ENCODE measurements at regions not wholly inside any gene's neighbourhood (a gene's known extent, or its start where the extent isn't known, plus 50 kb on each side); places are given as distances from the start of the nearest gene placed in this dataset.

DNA sequence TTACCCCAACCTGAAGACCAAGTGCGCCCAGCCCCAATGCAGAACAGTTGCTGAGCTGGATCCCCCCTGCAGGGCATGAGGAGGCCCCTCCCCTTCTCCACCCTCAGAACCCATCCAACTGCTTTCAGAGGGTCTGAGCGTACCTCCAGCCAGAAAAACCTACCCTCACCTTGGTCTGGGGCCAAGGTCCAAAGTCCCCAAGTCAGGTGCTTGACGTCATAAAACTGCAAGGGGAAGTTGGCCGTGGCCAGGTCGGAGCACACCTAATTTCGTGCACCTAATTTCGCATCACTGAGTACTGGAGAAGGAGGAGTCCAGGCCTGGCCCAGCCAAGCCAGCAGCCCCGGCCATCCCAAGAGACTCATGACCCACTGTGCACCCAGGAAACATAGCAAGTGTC lies 289.8 kb downstream of the CTTN start:
- no peak for DNase-seq

DNA sequence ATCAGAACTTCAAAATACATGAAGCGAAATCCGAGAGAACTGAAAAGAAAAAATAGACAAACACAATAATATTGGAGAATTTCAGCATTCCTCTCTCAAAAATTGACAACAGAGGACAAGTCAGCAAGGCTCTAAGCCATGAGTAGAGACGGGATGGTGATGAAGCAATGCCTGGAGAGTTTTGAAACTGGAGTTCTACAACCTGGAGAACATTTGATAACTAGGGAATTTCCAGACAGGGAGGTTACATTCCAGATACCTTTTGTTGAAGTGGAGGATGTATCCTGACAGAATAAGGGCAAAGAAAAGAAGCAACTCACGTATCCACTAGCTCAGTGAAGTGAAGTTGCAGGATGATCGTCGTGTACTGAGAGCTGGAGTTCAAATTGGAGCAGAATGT lies 291.4 kb downstream of the CTTN start:
- no peak for DNase-seq

DNA sequence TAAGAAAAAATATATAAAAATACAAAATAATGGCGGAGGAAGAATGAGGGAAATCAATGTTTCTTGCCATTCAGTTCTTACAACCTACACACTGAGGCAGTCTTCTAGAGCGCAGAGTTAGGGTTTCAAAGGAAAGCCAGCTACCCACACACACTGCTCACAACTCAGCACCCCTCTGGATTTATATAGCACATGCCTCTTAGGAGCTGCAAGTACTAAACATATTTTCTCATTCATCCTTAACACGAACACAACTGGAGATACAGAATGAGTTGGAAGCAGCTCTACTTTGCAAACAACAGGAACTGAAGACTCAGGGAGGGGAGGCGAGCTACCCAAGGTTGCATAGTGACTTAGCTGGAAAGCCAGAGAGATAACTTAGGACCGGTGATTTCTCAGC lies 293.8 kb downstream of the CTTN start:
- DNase-seq, result no peak

DNA sequence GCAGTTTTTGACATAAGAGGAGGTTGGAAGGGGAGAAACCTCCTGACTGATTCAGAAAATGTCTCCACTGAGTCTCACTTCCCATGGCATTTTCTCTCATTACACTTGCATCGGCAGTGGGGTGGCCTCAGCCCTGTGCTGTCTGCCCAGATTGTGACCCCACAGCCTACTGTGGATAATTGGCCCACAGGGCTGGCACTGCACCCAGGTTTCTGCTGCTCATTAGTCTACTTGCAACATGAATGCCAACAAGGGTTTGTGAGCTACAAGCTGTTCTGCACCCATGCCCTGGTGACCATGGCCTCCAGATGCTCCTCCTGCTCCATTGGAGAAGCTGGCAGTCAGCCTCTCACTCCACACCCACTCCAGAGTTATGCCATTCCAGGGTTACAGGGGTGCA lies 296.0 kb downstream of the CTTN start:
- no peak for DNase-seq

DNA sequence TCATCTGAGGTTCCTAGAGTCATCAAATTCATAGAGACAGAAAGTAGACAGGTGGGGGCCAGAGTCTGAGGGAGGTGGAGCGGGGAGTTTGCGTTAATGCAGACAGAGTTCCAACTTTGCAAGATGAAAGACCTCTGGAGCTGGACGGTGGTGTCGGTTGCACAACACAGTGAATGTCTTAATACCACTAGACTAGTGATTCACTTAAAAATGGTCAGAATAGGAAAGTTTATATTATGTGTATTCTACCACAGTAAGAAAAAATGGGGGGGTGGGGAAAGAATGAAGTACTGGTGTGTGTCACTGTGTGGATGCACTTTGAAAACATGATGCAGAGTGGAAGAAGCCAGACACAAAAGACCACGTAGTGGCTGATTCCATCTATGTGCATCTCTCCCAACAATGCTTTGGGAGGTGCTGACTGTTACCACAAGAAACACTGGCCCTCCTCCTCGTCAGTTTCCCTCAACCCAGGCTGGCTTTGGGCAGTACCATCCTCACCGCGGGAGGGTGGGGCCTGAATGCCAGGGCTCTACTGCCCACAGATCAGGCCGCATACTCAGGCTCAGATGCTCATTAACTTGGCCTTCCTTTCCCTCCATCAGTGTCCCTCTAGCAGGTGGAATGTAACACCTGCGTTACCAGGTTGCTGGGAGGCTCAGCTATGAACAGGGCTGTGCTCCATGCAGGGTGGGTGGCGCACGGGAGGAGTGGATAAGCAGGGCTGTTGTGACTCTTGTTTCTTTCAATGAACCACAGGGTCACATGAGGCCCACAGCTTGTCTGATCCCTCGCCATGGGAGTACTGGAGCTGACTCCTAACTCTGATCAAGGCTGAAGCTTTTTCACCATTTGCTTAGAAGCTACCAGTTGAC lies 297.0 kb downstream of the CTTN start:
- no peak for DNase-seq

DNA sequence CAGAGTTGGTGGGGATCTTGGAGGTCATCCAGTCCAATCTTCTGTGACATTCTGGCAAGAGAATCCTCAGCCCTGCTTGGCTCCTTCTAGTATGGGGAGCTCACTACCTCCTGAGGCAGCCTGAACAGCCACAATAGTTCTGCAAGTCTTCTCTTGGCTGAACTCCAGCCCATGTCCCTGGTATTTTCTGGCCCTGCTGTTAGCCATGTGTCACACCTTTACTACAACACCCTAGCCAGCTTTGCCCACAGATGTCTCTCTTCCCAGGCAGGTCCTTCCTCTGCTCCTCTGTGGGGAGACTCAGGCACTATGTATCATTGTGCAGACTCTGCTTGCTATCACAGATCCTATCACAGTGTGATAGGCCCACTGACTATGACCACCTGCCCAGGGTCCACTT lies 297.7 kb downstream of the CTTN start:
- DNase-seq, result no peak

DNA sequence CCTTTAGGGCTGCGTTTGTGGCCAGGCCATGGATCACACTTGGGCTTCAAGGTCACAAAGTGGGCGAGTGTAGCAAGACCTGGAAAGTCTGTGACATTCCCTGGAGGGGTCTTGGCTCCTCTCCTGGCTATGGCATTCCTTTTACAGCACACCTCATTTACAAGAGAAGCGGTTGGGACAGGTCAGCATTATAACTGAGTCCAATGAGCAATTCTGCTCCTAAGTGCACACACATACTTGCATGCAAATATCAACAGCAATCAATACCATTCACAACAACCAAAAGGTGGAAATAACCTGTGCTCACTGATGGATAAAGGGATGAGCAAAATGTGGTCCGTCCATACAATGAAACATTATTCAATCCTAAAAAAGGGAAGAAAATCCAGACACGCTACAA lies 298.2 kb downstream of the CTTN start:
- DNase-seq, result no peak

DNA sequence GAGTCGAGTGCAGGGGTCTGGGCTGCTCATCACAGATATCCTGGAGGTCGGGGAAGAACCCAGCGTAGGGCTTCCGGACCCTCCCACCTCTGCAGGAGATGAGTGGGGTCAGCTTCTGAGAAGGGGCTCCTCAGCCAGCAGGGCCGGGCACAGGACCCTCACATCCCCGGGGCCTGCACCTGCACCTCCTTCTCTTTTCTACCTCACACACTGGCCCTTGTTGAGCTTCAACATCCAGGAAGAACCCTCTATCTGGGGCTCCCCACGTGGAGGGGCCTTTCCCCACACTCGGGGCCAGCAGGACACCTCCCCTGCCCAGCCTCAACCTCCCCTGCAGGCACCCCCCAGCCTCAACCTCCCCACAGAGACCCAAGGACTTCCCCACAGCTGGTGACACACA lies 299.4 kb downstream of the CTTN start:
- DNase-seq, result no peak

DNA sequence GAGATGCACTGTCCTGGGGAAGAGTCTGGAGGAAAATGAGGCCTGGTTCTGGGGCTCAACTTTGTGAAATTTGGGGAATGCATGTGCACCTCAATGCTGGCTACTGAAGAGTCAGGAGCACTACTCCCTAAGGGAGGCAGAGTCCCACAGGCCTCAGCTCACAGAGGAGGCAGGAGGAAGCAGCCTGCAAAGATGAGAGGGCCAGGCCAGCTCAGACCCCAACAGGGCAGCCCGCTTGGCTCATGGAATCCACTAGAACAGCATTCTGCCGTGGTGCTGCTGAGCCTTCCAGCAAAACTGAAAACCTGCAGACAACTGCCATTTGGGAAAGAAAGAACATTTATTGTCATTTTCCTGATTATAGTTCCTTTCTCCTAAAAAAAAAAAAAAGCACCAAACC lies 300.5 kb downstream of the CTTN start:
- no peak for DNase-seq

DNA sequence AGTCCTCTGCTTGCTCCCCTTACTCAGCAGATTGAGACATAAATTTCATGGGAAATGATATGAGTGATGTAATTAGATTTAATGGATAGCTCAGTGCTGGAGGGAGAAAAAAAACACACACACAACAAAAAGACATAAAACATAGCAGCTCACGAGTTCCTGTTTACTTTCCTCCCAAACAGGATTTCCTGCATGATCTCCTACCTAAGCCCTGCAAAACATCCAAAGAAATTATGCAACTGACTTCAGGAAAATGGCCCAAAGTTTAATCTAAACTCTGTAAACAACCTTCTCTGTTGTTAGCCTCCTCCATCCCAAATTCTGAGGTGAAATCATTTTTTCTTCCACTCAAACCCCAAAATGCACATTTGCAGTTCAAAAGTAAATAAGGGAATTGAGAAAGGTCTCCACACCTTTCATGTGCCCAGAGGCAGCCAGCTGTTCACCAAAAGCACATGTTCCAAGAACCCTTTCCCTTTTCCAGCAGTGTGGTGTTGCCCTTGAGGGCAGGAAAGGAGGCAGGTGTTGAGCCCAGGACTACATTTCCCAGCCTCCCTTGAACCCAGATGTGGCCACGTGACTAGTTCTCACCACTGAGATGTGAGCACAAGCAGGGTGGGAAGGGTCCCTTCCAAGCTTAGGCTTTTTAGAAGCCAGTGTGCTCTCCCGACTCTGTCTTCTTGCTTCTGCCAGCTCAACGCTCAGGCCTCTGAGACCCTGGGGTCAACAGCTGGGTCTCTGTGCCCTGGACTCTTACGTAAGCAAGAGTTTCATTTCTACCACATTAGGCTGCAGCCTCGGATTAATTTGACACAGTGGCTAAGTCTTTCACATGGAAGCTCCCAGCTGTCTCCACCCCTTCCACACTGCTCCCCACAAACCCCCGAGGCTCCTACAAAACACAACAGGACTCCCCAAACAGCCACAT lies 301.2 kb downstream of the CTTN start:
- DNase-seq, result no peak

DNA sequence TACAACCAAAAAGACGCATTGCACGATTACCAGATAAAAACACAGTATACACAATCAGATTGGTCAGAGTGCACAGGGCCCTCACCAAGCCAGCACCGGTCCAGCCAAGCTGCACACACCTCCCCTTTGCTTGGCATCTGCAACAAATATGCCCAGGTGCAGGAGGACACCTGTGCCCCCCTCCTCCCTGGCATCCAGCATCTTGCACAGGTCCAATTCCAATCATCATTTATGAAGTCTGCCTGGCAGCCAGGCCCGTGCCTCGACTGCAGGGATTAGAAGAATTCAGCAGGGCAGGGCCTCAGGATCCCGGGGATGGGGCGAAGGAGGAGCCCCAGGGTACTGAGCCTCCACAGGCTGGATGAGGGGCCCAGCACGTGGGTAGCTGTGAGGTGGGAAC lies 302.1 kb downstream of the CTTN start:
- DNase-seq, result no peak

DNA sequence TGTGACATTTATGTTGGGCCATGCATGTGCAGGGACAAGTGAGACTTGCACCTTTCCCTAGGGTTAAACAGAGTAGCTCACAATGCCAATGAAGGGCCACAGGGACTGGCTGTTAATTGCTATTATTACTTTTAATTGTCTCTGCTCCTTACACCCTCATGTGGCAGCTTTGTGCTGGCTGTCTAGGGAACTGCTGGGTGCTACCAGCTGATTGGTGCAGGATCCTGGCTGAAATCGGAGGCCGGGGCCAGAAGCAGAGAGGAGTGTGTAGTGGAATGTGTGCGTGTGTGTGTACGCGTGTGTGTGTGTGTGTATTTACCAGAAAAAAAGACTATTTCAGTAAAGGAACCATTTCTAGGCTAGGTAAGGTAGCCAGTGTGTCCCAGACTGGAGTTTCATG lies 302.5 kb downstream of the CTTN start:
- DNase-seq, result no peak

DNA sequence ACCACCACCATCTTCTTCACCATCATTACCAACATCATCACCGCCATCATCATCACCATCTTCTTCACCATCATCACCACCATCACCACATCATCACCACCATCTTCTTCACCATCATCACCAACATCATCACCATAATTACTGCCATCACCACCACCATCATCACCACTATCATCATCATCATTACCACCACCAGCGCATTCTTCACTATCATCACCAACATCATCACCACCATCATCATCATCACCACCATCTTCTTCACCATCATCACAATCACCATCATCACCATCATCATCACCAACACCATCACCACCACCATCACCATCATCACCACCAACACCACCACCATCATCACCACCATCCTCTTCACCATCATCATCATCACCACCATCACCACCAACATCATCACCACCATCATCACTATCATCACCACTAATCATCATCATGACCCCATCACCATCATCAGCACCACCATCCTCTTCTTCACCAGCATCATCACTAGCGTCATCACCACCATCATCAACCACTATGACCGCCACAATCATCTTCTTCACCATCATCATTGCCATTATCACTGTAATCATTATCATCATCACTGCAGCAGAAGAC lies 303.8 kb downstream of the CTTN start:
- no peak for DNase-seq

DNA sequence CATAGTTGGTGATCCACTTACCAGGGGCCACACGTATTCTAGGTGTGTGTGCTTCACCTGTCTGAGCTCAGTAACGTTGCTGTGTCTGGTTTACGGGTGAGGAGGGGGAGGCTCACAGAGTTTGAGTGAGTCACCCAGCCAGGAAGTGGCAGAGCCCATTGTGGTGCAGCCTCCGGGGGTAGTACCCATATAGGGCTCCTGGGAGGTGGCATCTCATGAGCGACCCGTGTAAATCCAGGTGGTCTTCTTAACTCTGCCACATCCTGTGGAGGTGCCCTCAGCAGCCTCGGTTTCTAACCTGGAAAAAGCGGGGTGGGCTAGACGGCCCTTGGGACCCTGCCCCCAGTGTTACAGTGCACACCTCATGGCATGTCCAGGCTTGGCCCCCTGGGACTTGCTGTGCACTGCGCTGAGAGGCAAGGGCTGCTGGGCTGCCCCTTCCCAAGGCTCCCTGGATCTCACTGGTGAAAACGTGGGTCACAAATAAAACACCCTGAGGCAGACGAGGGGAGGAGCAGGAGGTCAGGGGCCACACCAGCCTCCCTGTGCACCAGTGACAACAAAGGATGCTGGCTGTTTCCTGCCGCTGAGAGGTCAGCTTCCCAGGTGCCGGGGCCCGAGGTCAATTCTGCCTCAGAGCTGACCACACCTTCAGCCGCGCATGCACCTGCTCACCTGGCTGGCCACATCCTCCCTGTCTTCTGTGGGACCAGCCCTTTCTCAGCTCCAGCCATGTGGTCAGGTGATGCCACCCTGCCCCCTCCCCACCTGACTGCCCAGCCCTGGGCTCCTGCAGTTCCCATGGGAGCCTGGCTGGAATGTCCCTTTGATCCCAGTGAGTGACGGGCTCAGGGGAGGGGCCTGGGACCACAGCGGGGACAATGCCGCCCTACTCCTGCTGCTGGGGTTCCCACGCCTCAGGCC lies 305.1 kb downstream of the CTTN start:
- DNase-seq, result no peak

DNA sequence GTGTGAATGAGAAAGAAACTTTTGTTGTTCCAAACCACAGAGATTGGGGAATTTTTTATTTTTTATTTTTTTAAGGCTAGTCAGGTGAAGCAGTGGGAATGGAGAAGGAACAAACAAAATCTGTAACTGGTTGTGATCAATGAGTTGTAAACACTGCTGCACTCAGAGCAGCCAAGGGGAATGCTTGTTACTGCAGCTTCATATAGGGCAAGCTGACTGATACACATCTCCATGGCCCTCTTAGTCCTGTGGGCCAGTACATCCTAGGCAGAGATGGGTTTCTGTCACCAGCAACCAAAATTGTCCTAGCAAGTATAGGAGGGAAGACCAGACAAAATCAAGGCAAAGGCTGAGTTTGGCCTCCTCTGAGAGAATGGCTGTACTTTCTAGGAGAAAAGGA lies 306.8 kb downstream of the CTTN start:
- DNase-seq, result no peak

DNA sequence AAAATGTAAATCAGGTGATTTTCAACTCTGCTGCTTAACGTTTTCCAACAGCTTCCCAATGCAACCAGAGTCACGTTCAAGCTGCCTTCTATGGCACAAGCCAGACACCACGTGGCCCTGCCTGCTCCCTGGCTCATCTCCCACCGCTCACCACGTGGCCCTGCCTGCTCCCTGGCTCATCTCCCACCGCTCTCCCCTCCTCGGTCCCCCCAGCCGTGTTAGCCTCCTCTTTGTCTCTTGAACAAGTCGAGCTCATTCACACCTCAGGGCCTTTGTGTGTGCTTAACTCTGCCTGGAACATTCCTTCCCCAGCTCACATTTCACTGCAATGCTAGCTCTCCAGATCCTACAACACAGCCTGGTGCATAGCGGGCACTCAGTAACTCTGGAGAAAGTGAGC lies 307.6 kb downstream of the CTTN start:
- no peak for DNase-seq

DNA sequence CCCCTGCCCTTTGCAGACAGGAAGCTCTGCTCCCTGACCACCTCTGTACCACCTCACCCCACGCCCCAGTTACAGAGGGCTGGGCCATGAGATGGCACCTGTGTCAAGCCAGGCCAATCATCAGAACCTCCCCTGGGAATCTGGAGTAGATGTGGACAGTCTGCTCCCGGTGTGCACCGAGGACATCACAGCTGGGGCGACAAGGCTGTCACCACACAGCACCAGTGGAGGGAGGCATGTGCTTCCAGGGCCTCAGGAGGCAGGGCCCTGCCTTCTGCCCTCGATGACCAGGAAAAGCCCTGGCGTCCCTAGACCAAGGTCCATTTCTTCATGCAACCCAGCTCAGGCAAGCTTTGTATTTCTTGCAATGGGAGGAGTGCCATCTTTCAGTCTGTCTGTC lies 309.5 kb downstream of the CTTN start:
- DNase-seq, result no peak

DNA sequence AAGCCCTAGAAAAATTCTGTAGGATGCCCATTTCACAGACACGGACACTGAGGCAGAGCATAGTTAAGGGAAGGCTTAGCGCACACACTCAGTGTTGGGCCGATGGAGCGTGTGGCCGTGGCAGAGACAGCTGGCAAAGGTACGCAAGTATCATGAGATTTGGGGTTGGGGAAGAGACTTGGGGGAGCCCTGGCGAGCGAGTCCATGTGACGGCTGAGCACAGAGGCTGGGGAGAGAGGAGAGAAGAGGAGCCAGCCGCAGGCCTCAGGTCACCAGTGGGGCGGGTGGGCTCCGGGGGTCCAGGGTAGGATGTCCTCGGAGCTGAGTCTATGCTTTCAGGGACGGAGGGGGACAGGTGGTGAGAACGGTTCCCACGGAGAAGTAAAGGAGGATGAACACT lies 311.3 kb downstream of the CTTN start:
- DNase-seq, result no peak

DNA sequence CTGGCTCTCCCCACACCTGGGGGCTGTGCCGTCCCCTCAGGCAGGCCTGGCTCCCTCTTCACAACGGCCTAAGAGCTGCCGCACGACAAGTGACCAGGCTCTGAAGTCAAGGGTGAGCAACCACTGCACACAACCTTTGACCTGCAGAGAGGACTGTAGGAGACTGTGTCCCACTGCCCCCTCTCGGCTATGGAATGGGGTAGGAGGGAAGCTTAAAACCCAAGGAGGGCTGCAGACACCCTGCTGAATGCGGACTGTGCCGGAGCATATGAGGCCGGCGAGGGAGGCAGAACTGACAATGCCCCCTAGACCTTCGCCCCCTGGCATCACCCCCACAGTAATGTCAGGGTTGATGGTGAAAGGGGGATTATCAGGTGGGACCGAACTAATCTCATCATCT lies 311.9 kb downstream of the CTTN start:
- DNase-seq, result no peak

DNA sequence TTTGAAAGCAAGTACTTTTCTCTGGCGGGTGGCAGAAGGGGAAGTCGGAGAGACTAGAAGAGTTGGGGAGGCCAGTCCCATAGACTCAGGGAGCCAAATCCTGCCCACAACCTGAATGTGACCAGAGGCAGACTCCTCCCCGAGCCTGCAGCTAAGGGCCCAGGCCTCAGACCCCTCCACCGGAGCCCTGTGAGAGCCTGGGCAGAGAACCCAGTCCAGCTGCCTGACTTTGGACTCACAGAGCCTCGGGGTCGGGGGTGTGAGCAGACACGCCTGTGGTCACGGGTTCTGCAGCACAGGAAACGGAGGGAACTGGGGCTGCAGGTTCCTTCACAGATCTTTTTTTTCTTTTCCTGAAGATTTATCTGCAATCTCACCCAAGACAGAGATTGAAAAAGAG lies 312.3 kb downstream of the CTTN start:
- no peak for DNase-seq

DNA sequence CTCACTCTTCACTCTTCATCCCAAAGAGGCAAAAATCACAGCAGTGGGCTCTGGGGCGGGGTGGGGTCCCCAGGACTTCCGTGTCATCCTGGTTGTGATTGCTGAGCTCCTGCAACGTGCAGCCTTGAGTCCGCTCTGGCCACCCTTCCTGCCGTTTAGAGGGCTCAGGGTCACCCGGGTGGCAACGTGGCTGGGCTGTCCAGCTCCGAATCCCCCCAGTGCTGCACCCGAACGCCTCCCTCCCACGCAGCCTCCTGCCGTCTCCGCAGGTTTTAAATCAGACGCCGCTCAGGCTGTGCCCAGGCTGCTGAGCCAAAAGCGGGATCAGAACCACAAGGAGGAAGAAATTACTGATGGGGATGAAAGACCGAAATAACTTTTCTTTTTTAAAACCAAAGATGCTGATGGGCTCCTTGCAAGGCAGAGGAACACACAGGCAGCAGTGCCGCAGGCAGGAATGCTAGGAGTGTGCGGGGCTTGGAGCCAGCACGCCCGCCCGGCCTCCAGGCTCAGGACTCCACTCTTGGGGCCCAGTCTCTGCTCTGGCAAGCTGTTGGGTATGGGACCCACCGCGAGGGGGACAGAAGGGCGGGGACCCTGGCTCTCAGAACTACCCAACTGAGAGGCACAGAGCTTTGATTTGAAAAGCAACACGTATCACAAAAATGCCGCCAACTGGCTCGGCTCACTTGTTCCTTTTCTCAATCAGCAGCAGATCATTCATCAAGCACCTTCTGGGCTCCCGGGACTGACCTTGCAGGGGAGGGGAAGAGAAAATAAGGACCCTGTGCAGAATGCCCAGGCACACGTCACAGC lies 313.0 kb downstream of the CTTN start:
- DNase-seq, result no peak

DNA sequence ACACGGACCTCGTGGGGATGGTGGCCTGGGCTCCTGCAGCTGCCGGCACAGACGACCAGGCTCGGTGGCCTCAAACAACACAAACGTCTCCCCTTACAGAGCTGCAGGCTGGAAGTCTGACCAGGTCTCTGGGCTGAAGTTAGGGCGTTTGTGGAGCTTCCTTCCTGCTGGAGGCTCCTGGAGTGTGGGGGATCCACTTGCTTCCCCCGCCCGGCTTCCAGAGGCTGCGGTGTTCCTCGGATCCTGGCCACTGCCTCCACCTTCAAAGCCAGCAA lies 313.5 kb downstream of the CTTN start:
- DNase-seq, result no peak

Measured in NCI-H524 (cell line).